ENCODE measurements at regions not wholly inside any gene's neighbourhood (a gene's known extent, or its start where the extent isn't known, plus 50 kb on each side); places are given as distances from the start of the nearest gene placed in this dataset.
"Not testable (repeated sequence)": the region's sequence is repeated elsewhere in the genome, so short reads cannot be mapped to it uniquely, and the experiment has no call there.

DNA sequence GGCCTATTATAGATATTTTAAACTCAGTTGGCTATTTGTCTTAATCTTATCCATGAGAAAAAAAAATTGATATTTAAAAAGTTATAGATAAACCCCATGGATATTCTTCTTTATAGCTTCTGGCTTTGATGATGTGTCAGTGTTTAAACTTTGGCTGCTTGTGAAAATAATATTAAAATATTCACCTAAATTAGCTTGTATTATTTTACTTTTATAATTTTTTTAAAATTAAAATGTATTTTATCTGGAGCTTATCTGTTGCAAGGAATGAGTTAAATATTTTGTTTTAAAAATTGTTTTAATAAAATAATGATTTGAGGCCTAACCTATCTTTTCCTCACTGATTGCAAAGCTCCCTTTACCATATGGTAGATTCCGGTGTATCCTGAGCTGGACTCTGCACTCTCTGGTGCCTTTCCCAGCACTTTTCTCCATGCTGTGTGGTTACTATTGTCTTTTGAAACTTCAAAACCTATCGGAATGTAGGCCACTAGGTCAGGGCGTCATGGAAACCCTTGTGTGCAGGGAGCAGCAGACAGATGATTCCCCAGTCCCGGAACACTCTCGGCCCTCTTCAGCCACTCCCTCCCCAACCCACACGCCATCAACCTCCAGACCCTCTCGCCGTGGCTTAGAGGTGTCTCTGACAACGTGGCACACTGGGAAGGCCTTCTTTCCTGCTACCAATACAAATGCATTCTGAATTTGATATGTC is 252.3 kb upstream of the ATP10A start:
- no peak for DNase-seq

DNA sequence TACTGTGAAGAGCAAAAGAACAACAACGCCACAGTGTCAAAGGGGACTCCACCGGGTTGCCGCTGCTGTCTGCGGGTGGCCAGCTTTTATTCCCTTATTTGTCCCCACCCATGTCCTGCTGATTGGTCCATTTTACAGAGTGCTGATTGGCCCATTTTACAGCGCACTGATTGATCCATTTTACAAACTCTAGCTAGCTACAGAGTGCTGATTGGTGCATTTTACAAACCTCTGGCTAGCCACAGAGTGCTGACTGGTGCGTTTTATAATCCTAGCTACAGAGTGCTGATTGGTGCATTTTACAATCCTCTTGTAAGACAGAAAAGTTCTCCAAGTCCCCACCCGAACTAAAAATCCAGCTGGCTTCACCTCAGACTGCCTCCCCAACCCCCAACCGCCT is 251.0 kb upstream of the ATP10A start:
- not testable (repeated sequence) for DNase-seq

DNA sequence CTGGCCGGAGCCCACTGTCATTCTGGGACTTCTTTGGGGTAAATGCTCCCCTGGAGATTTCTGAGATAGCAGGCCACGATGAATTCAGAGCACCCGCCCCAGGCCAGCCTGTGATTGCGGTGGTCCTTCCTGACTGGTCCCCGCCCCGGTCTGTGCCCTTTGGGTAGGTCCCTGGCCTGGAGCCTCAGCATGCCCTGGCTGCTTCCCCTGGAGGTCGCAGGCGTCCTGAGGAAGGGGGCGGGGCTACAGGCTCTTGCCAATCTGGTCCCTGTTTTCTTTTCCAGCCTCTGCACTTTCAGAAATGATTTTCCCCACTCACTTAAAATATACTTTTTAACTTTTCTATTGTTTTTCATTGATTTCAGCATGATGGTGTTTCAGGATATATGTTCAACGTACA is 250.2 kb upstream of the ATP10A start:
- no peak for DNase-seq

DNA sequence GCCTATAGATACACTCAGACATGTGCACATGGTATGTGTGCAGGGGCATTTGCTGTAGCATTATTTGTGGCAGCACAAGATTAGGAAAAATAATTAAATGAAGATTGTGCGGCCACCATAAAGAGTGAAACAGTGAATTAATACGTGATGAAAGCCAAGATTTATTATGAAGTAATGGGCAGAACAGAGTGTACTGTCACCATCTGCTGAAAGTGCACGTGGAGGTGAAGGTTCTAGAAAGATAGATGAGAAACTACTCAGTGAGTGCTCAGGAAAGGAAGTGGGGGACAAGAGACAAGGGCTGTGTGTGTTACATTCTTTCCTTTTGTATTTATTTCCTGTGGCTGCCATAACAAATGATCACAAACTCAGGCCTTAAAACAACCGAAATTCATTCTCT is 246.1 kb upstream of the ATP10A start:
- no peak for DNase-seq

DNA sequence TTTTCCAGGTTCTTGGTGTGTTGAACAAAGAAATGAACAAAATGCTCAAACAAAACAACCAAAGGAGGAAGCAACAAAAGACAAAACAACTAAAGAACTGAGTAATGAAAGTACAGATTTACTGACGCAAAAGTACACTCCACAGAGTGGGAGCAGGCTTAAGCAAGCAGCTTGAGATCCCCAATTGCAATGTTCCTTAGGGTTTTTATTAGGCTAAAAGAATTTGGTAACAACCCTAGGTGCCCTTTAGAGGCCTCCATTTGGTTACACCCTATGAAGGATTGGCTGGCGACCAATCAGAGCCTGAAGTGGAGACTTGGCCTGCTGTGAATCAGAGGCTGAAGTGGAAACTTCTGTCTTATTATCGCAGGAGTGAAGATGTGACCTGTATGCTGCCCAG is 243.4 kb upstream of the ATP10A start:
- DNase-seq = no peak

DNA sequence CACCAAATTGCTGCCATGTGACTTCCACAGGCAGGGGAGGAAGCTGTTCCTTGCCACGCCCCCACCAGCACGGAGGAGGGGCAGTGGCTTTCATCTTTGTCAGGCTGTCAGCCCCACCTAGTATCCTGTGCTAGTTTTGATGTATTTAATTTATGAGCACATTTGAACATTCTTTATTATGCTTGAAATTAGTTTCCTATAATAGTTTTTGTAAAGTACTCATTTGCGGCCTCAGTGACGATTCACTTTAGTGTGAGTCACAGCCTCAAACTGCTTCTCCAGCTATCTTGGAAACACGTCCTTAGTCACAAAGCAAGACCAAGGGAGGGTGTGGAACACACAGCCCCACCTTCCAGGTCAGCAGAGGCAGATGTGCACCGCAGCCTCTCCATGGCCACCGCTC is 239.9 kb upstream of the ATP10A start:
- DNase-seq = no peak

DNA sequence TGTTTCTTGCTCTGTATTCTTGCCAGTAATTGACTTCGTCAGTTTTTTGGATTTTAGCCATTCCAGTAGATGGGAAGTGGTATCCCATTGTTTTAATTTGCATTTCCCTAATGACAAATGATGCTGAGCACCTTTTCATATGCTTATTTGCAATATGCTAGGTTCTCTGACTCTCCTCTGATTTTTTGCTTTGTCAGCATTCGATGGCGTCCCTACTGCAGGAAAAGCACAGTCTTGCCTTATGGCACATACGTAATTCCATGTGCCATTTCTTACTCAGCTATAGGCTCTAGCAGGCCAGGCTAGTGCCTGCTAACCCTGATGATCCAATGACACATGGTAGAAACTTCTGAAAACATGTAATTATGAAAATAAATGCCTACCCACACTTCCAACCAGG is 239.2 kb upstream of the ATP10A start:
- no peak for DNase-seq

DNA sequence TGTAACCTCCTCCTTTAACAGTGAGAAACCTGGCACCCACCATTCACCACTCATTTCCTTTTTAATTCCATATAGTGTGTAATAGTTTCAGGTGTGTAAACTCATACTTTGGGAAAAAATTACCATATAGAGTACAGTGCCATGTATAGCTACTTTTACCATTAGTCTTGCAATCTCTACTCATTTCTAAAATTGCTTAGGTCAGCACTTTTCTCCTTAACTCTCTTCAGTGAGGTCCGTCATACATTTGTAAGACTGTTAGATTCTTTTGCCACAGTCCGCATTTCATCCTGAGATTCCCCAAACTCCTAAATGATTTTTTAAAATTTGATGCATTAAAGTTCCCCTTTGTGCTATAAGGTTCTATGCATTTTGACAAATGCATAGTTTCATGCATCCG is 238.3 kb upstream of the ATP10A start:
- no peak for DNase-seq

DNA sequence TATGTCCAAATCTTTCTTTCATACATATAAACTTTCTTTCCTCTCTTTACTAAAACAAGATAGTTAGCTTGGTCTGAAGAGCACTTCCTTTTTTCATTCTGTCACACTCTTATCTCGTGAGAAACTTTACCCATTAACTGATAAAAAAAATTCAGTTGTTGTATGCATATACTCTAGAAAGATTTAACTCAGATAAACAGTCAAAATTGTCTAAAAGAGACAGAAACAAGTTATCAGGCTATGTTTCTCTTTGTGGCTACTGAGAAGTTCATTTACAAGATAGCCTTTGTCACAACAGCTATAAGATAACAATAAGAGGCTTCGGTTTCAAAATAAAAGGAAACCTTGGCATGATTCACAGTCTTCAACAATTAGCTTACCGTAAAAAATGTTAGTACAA is 235.7 kb upstream of the ATP10A start:
- DNase-seq = no peak

DNA sequence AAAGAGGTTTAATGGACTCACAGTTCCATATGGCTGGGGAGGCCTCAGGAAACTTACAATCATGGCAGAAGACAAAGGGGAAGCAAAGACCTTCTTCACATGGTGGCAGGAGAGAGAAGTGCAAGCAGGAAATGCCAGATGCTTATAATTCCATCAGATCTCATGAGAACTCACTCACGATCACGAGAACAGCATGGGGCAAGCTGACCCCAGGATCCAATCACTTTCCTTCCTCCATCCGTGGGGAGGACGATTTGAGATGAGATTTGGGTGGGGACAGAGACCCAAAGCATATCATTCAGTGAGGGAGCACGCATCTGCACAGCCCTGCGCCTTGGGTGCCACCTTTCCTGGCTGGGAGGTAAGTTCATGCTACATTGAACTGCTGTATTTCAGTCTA is 234.1 kb upstream of the ATP10A start:
- DNase-seq = no peak

DNA sequence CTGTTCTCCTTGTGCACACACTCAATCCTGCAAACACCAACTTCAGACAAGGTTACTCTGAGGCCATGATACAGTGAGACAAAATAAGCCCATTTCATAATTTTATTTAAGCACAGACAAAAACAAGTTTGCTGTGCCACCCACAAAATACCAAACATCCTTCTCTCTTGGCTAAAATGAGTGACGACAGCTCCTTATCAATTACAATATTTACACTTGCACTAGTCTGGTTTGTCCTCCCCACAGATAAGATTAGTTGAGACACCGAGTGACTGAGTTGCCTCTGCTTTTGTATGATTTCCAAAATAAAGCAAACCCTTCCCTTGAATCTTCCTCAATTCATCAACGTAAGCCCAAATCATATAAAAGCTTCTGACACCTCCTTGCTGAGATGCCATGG is 233.5 kb upstream of the ATP10A start:
- DNase-seq = no peak

DNA sequence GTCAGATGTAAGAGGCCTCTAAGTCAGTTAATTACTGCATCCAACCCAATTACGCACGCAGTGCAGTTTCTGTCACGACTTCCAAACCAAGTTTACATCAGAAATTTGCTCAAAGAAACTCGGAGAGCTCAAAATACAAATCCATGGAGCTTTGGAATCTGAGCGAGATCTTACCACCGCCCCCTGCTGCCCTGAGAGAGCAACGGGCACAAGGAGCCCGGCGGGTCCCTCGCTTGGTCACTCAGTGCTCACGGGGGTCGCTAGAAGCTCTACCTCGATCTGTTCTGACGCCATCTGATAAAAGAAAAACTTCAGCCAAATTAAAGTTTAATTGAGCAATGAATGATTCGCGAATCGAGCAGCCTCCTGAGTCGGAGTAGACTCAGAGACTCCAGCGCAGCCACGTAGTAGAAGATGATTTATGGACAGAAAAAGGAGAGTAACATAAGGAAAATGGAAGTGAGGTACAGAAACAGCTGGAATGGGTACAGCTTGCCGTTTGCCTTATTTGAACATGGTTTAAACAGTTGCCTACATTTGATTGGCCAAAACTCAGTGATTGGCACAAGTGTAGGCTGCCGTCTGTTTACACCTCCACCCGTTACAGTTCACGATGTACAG is 232.7 kb upstream of the ATP10A start:
- DNase-seq = no peak

DNA sequence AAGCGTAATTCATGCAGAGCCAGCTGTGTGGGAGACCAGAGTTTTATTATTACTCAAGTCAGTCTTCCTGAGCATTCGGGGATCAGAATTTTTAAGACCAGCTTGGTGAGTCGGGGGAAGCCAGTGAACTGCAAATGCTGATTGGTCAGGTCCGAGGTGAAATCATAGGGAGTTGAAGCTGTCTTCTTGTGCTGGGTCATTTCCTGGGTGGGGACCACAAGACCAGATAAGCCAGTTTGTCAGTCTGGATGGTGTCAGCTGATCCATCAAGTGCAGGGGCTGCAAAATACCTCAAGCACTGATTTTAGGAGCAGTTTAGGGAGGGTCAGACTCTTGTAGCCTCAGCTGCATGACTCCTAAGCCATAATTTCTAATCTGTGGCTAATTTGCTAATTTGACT is 228.1 kb upstream of the ATP10A start:
- no peak for DNase-seq

DNA sequence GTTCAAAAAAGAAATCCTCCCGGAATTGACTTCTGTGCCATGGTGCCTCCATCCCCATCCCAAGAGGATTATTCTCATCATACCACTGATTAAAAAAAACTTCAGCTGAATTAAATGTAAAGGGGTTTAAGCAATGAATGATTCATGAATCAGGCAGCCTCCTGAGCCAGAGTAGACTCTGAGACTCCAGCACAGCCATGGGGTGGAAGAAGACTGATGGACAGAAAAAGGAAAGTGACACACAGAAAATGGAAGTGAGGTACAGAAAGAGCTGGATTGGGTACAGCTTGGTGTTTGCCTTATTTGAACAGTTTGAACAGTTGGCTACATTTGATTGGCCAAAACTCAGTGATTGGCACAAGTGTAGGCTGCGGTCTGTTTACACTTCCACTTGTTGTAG is 224.8 kb upstream of the ATP10A start:
- DNase-seq = no peak

DNA sequence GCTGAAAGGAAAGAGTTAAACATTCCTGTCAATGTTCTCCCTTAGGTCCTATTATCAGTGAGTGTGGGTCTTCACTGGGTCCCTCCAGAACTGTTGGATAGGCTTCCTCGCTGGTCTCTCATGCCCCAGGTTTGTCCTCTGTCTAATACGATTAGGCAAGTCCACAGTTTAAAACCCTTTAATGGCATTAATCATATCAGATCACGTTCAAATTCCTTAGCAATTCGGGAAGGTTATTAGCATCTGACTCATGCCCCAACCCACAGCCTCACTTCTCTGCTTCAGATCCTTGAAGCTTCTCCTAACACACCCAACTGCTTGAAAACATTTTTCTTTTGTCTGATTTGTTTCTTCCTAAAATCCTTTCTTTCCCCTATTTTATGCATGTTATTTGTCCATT is 224.3 kb upstream of the ATP10A start:
- no peak for DNase-seq

DNA sequence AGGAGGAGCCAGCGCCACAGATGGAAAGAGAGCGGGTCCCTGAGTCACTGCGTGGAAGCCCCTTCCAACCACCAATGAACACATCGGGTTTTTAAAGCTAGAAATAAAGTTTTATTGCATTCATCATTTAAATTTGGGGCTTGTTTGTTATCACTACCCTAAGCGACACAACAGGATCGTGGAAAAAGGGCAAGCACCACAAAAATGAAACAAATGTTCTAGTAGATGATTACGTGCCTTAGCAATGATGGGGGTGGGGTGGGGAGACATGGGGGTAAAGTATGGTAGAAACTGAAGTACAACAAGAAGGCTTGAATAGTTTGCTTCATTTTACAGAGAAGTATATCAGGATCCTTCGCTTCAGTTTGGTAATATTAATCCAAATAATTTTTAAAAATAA is 221.6 kb upstream of the ATP10A start:
- no peak for DNase-seq

DNA sequence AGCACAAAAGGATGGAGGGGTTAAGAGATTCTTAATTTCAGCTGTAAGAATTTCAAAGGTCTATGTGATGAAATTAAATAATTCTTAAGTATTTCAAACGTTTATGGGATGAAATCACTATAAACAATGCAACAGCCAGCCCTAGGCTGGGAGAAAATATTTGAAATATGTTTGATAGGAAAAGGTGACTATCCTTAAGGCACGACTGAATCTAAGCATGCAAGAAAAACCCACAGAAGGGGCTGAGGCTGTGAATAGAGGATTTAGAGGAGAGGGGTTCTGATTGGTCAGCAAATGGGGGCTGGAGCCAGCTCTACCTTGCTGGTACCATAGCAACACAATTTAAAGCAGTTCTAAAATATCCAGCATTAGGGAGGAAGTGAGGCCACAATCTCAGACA is 220.8 kb upstream of the ATP10A start:
- DNase-seq = no peak

DNA sequence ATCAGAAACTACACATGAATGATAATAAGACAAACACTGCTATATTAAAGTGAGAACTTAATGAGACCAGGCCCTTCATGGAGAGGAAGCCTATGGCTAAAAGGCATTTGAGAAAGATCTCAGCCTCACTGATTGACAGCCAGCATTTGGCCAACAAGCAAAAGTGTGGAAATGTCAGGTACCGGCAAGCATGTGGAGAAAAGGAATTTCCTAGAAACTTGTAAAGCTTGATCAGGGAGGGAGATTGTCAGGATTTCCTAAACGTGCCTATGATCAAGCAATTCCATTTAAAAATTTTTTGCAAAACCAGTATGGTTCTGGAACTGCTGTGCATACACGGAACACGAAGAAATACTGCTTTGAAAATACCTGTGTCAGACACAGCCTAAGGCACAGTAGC is 220.3 kb upstream of the ATP10A start:
- DNase-seq = no peak

DNA sequence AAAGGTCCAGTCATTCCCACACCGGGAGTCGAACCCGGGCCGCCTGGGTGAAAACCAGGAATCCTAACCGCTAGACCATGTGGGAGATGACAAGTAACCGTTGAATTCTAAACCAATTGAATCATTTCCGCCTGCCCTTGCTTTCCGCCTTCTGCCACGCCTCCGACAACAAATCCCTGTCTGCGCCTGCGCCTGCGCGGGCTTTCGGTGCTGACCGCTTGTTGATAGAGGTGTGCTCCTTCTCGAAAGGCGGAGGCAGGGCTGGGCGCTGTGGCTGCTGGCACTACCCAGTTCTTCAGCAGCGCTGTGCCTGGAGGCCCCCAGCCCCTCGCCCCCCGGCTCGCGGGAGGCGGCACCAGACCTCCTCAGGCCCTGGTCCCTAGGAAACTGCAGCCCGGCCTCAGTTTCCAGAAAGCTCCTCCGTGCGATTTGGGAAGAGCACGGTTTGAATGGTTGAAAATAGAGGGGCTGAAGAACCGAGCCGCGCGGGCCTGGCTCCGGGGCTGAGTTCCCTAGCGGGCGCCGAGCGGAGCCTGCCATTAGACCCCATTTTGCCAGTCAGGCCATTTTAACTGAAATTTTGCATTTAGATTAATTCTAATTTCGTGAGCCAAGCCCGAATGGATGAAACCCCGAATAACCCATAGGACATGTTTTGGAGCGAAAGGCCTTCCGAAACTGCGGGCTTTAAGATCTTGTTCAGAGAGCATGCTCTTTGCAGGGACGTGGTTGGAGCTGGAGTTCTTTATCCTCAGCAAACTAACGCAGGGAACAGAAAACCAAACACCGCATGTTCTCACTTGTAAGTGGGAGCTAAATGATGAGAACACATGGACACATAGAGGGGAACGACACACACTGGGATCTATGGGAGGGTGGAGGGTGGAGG is 219.3 kb upstream of the ATP10A start:
- peak; percentile 95 for DNase-seq

DNA sequence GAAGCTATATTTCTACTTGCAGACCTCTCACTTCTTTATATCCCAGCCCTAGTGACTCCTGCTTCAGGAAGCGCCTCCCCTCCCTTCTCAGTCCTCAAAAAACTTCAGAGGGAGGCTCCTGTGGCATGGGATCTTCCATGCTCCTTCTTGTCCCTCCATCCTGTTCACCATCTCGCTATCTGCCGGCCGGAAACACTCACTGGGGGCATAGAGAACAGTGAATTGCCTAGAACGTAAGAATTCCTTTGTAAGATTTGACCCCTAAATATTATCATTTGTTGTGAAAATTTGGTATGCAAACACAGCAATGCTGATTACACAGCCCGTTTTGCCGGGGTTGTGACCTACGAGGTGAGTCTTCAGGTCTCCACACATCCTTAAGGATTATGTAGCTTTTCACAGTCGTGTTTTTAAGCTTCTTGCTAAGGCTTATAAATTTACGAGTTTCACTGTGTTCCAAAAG is 218.7 kb upstream of the ATP10A start:
- no peak for DNase-seq

DNA sequence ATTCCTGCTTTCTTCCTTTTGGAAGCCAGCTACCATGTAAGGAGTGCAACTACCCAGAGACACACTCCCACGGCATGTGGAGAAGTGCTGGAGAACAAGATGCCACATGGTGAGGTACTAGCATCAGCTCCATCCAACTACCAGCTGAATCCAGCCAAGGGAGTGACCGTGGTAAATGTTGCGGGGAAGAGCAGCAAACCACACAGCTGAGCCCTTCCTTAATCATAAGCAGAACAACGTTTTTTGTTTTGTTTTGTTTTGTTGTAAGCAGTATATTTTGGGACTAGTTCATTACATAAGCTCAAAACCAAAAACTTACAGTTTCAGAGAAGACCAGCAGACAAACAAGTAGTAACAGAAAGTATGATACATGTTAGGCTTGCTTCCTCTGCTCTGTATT is 212.6 kb upstream of the ATP10A start:
- no peak for DNase-seq

DNA sequence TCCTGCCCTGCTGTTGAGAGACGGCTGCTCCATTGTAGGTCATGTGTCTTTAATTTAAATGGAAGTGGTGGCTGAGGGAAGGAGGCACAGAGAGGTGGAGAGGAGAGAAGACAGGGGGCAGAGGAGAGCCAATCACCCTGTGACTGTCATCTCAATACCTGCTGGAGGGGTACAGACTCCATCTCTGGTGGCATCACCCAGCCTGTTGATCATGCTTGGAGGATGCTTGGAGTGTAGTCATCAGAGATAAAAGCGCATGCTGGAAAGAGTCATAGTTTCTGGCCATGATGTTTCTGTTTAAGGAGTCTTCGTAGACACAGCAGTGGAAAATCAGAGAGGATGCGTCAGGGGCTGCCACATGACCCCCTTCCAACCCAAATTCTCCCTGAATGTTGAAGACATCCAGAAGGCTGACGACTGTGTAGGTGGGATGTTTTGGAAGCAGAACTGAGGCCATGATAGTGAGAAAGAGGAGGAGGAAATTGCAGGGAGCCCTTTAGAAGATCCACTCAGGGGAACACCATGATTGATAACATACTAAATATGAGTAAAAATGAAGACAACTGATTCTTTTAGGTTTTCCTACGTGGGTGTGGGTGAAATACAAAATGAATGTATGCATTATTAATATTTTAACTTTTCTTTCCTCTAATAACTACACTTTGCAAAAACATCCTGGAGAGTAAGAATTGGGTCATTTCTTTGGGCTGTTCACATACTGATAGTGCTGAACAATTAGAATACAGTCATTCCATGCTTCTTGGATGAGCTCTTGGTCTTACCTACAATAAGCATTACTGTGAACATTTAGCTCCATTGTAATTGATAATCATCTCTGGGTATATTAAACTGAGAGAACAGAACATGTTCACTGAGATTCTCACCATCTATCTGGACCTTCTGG is 210.6 kb upstream of the ATP10A start:
- no peak for DNase-seq

DNA sequence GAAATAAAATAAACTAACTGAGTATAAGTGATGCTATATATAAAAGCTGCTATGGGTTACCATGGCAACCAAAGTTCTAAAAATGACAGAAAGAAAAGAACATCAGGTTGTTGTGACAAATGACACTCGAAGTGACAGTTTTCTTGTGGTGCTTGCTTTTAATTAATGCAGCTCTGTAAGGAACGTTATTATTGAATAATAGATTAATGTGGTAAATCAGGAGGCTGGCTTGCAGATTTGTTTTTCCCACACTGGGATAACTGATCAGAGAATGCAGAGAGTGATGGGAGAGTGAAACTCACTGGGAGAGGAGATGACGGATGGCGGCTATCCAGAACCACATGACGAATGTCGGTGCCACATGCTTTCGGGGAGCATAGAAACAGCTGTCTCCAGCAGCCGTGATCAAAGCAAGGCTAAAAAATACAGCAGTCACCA is 207.0 kb upstream of the ATP10A start:
- DNase-seq = no peak
